SK-N-SH (cell line): ENCODE measurements at regions not wholly inside any gene's neighbourhood (a gene's known extent, or its start where the extent isn't known, plus 50 kb on each side); places are given as distances from the start of the nearest gene placed in this dataset.

Experiments used
- CTCF ChIA-PET: fragments of 300-600, 350-600 bp; formaldehyde crosslinking; extraction: SDS; loops from one replicate; lab custom pipeline; 2021; lab: Yijun Ruan, JAX
- POLR2A ChIA-PET: fragments of 350-600 bp; sonication (Branson Sonifier 250); formaldehyde crosslinking; extraction: SDS; loops from one replicate; lab custom pipeline; 2020; ENCODE audit warnings: antibody characterized with exemption, inconsistent platforms; lab: Yijun Ruan, JAX
- DNase-seq: peaks from one replicate; pipeline ENCODE4 v3.0.0; 2012
- H2AFZ ChIP-seq: fragments of 200-600 bp; sonication (generic); 2 replicates; pipeline ENCODE4 v1.8.1; 2016; ENCODE audit warnings: antibody characterized with exemption, mild to moderate bottlenecking, low read depth
- H3F3A ChIP-seq: fragments of 200-600 bp; sonication (generic); replicated peaks from 2 replicates; pipeline ENCODE3; 2016; ENCODE audit warnings: antibody characterized with exemption, mild to moderate bottlenecking; ENCODE audit not compliant: insufficient read depth
- H3K27ac ChIP-seq, 2 experiments: fragments of 200-500 bp in 1 of 2; fragments of 200-600 bp in 1 of 2; sonication (Bioruptor generic) in 1 of 2; sonication (generic), shearing (Covaris generic) in 1 of 2; 2 replicates each; pipeline versions ENCODE4 v1.5.1 to v1.6.1; 2014 to 2016; ENCODE audit warnings: low read depth in 2 of 2, inconsistent platforms in 1 of 2, low read length in 1 of 2, mild to moderate bottlenecking in 1 of 2, mixed read lengths in 1 of 2
- H3K27me3 ChIP-seq: fragments of 200-600 bp; sonication (generic), shearing (Covaris generic); 2 replicates; pipeline ENCODE4 v1.6.1; 2016; ENCODE audit warnings: mixed run types; ENCODE audit not compliant: insufficient read depth
- H3K36me3 ChIP-seq, 2 experiments: fragments of 200-500 bp in 1 of 2; fragments of 200-600 bp in 1 of 2; sonication (Bioruptor generic) in 1 of 2; sonication (generic) in 1 of 2; replicated peaks in 1 of 2; 2 replicates each; pipeline versions ENCODE3 to v1.5.1; 2014 to 2016; ENCODE audit warnings: low read length in 1 of 2, mild to moderate bottlenecking in 1 of 2; ENCODE audit not compliant: insufficient read depth in 2 of 2, control insufficient read depth in 1 of 2
- H3K4me1 ChIP-seq, 2 experiments: fragments of 200-500 bp in 1 of 2; fragments of 200-600 bp in 1 of 2; sonication (Bioruptor generic) in 1 of 2; sonication (generic), shearing (Covaris generic) in 1 of 2; 2 replicates each; pipeline versions ENCODE4 v1.5.1 to v1.6.1; 2014 to 2016; ENCODE audit warnings: low read depth in 1 of 2, low read length in 1 of 2, mixed run types in 1 of 2; ENCODE audit not compliant: insufficient read depth in 2 of 2, control insufficient read depth in 1 of 2
- H3K4me2 ChIP-seq: fragments of 200-600 bp; sonication (generic), shearing (Covaris generic); 2 replicates; pipeline ENCODE4 v1.6.1; 2017; ENCODE audit warnings: mixed run types
- H3K4me3 ChIP-seq, 2 experiments: fragments of 200-500 bp in 1 of 2; fragments of 200-600 bp in 1 of 2; sonication (Bioruptor generic) in 1 of 2; sonication (generic), shearing (Covaris generic) in 1 of 2; 2 replicates each; pipeline versions ENCODE4 v1.5.1 to v1.8.1; 2014 to 2016; ENCODE audit warnings: low read depth in 2 of 2, inconsistent platforms in 1 of 2, low read length in 1 of 2, mild to moderate bottlenecking in 1 of 2, mixed read lengths in 1 of 2, moderate library complexity in 1 of 2
- H3K79me2 ChIP-seq: fragments of 200-600 bp; sonication (generic); 2 replicates; pipeline ENCODE4 v1.8.1; 2017; ENCODE audit warnings: mild to moderate bottlenecking; ENCODE audit not compliant: insufficient read depth
- H3K9ac ChIP-seq: fragments of 200-600 bp; sonication (generic); 2 replicates; pipeline ENCODE4 v1.6.1; 2017; ENCODE audit warnings: mixed run types
- H3K9me2 ChIP-seq: fragments of 200-600 bp; sonication (generic); 2 replicates; pipeline ENCODE4 v1.6.1; 2017; ENCODE audit warnings: mixed run types
- H3K9me3 ChIP-seq: fragments of 200-600 bp; sonication (generic); 2 replicates; pipeline ENCODE4 v1.6.1; 2017; ENCODE audit warnings: mixed run types, mild to moderate bottlenecking, moderate library complexity
- H4K20me1 ChIP-seq: fragments of 200-600 bp; sonication (generic); 2 replicates; pipeline ENCODE4 v1.6.1; 2017; ENCODE audit warnings: mild to moderate bottlenecking, mixed run types; ENCODE audit not compliant: insufficient read depth
- CHD2 ChIP-seq: fragments of 150-350 bp; IDR thresholded peaks from 2 replicates; pipeline ENCODE4 v1.6.1; 2018; ENCODE audit warnings: low read length; ENCODE audit not compliant: partially characterized antibody
- ELF1 ChIP-seq: IDR thresholded peaks from 2 replicates; pipeline ENCODE4 v1.4.0; 2012
- EZH2phosphoT487 ChIP-seq: fragments of 200-600 bp; sonication (generic); IDR thresholded peaks from 2 replicates; pipeline ENCODE4 v1.6.1; 2017; ENCODE audit warnings: low read depth, mixed run types, mild to moderate bottlenecking, antibody characterized with exemption, moderate library complexity, borderline replicate concordance
- FOXJ3 ChIP-seq: sonication (generic); formaldehyde crosslinking; IDR thresholded peaks from 2 replicates; pipeline ENCODE4 v1.5.1; 2020; ENCODE audit warnings: mild to moderate bottlenecking, missing genetic modification reagents
- FOXM1 ChIP-seq: IDR thresholded peaks from 2 replicates; pipeline ENCODE4 v1.4.0; 2012; ENCODE audit warnings: low read depth, mild to moderate bottlenecking
- GABPA ChIP-seq: IDR thresholded peaks from 2 replicates; pipeline ENCODE4 v1.4.0; 2012; ENCODE audit warnings: low read depth, mild to moderate bottlenecking
- NFIC ChIP-seq: IDR thresholded peaks from 2 replicates; pipeline ENCODE4 v1.4.0; 2012; ENCODE audit warnings: borderline replicate concordance
- NRF1 ChIP-seq: IDR thresholded peaks from 2 replicates; pipeline ENCODE4 v1.6.1; 2012; ENCODE audit warnings: low read depth, mild to moderate bottlenecking, low read length
- POLR2AphosphoS5 ChIP-seq: IDR thresholded peaks from 2 replicates; pipeline ENCODE4 v1.6.1; 2012; ENCODE audit warnings: low read depth, low read length
- RAD21 ChIP-seq: IDR thresholded peaks from 2 replicates; pipeline ENCODE4 v1.6.1; 2012; ENCODE audit warnings: mild to moderate bottlenecking, low read length
- RCOR1 ChIP-seq: fragments of 150-350 bp; IDR thresholded peaks from 2 replicates; pipeline ENCODE4 v1.6.1; 2017; ENCODE audit warnings: antibody characterized with exemption, low read length
- RFX5 ChIP-seq: IDR thresholded peaks from 2 replicates; pipeline ENCODE4 v1.6.1; 2012; ENCODE audit warnings: mild to moderate bottlenecking, improper control_type of control experiment, low read length
- TAF1 ChIP-seq: IDR thresholded peaks from 2 replicates; pipeline ENCODE4 v1.6.1; 2012; ENCODE audit warnings: low read depth, mild to moderate bottlenecking, low read length, moderate library complexity, borderline replicate concordance
- YY1 ChIP-seq: IDR thresholded peaks from 2 replicates; pipeline ENCODE4 v1.4.0; 2012; ENCODE audit warnings: low read depth, mild to moderate bottlenecking
- WGBS: methylation state at CpG from one replicate; pipeline ENCODE4 v1.1.6; 2017; ENCODE audit warnings: low lambda C conversion rate; 5-methylcytosine and 5-hydroxymethylcytosine counted together

GRCh38 chr13:51021811-51022210 is 89.3 kb downstream of the C13orf42 start:
- Histone ChIP-seq H4K20me1 (no peaks in the 10 kb centered on the region), H3K4me2 (no peak overlapping the region), H3K9me3 (no peaks in the 10 kb centered on the region), H2AFZ (no peak overlapping the region), H3K4me3 (no peak overlapping the region), H3K9ac (no peak overlapping the region), H3K27me3 (no peaks in the 10 kb centered on the region), H3K27ac (no peak overlapping the region), H3F3A (no peaks in the 10 kb centered on the region), H3K79me2 (no peaks in the 10 kb centered on the region), H3K9me2 (no peaks in the 10 kb centered on the region), H3K36me3 (no peaks in the 10 kb centered on the region), H3K4me1 (no peaks in the 10 kb centered on the region)
- no peak for DNase-seq
- CTCF ChIA-PET = interaction anchor here (0.7 to 1.0 kb wide), 2 partner anchors 52 to 209 kb away, joined by 3 read pairs; no protein-coding TSS in a partner anchor
- TF ChIP-seq NFIC = no peak
- TF ChIP-seq GABPA = no peak
- no peak for TF ChIP-seq RFX5
- POLR2A ChIA-PET = no interaction called here
- WGBS = 38% methylated on average over 3 of the region's 3 CpGs

- Histone ChIP-seq H2AFZ (no peak overlapping the region), H3K9me2 (no peaks in the 10 kb centered on the region), H4K20me1 (no peaks in the 10 kb centered on the region), H3K79me2 (no peaks in the 10 kb centered on the region), H3K27ac (no peak overlapping the region), H3K27me3 (no peaks in the 10 kb centered on the region), H3K4me1 (no peaks in the 10 kb centered on the region), H3K9ac (no peak overlapping the region), H3K4me3 (no peak overlapping the region), H3K9me3 (no peaks in the 10 kb centered on the region), H3K36me3 (no peaks in the 10 kb centered on the region), H3F3A (no peaks in the 10 kb centered on the region), H3K4me2 (no peak overlapping the region)
- no peak for DNase-seq
- POLR2A ChIA-PET = no interaction called here
- 66% methylated on average over 8 of the region's 8 CpGs for WGBS
- CTCF ChIA-PET = no interaction called here
- TF ChIP-seq TAF1 = no peak
- TF ChIP-seq POLR2AphosphoS5 = no peak
- no peak for TF ChIP-seq FOXJ3 (CRISPR knock-in tag)
- TF ChIP-seq RAD21 = no peak
- TF ChIP-seq RFX5 = no peak
- no peak for TF ChIP-seq RCOR1
- no peak for TF ChIP-seq EZH2phosphoT487
- TF ChIP-seq ELF1 = no peak
- no peak for TF ChIP-seq FOXM1
- TF ChIP-seq CHD2 = no peak
Measured at GRCh38 chr13:51020600-51020999, 90.5 kb downstream of the C13orf42 start.

DNA sequence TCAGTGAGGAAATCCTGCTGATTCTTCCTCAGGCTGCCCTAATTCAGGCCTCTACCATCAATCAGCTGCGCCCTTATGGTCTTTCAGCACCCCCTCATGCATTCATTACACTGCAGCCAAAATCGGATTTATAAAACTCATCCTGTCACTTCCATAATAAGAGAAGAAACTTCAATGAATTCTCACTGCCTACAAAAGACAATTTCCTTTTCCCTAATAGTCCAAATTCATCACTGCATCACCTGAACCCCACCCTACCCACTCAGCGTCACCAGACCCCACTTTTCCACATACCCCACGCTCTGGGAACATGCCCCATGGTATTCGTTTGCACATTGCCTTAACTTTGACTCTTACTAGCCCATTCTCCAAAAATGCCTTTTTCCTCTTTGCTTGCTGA is 92.0 kb downstream of the C13orf42 start:
- no peak for DNase-seq
- no peaks in the 10 kb centered on the region for H4K20me1 ChIP-seq
- TF ChIP-seq NRF1 (no peak), NFIC (no peak), RAD21 (no peak), YY1 (no peak)
- TF ChIP-seq, all 33 proteins: peak for 0
- H3K27ac ChIP-seq = no peak overlapping the region
- CTCF ChIA-PET = no interaction called here
- H2AFZ ChIP-seq = no peak overlapping the region
- no peaks in the 10 kb centered on the region for H3F3A ChIP-seq
- no peak overlapping the region for H3K4me3 ChIP-seq
- no peaks in the 10 kb centered on the region for H3K36me3 ChIP-seq
- no peak overlapping the region for H3K4me2 ChIP-seq
- 34% methylated on average over 5 of the region's 5 CpGs for WGBS
- H3K9ac ChIP-seq = no peak overlapping the region
- no peaks in the 10 kb centered on the region for H3K79me2 ChIP-seq
- H3K9me2 ChIP-seq = no peaks in the 10 kb centered on the region
- no peaks in the 10 kb centered on the region for H3K27me3 ChIP-seq
- no peaks in the 10 kb centered on the region for H3K4me1 ChIP-seq
- no peaks in the 10 kb centered on the region for H3K9me3 ChIP-seq
- POLR2A ChIA-PET = no interaction called here
